K562 (cell line): ENCODE measurements at regions not wholly inside any gene's neighbourhood (a gene's known extent, or its start where the extent isn't known, plus 50 kb on each side); places are given as distances from the start of the nearest gene placed in this dataset.

Source experiments
- ATAC-seq: fragments of 200-7000 bp; cut with Tn5 transposase; 3 replicates; pipeline ENCODE4 v1.9.1; 2020; ENCODE audit warnings: moderate library complexity
- BruUV-seq: library from RNA; stranded (reverse); fragments of 400-500 nt; replicated peaks from 2 replicates; lab custom pipeline; 2021; lab: Mats Ljungman, UMichigan
- CTCF ChIA-PET: fragments of 300-600 bp; formaldehyde crosslinking; extraction: SDS; loops from one replicate; lab custom pipeline; 2021; ENCODE audit warnings: low intra/inter-chr PET ratio; lab: Yijun Ruan, JAX
- POLR2A ChIA-PET: fragments of 300-600, 350-650 bp; sonication (Branson Sonifier 250); formaldehyde crosslinking; extraction: SDS; loops from one replicate; lab custom pipeline; 2021; ENCODE audit warnings: antibody characterized with exemption, inconsistent platforms; lab: Yijun Ruan, JAX
- DNase-seq, 4 experiments: peaks; one replicate each; pipeline versions ENCODE4 v3.0.0 to v3.0.0-alpha.2; 2011 to 2018; ENCODE audit warnings: low spot score in 3 of 4, mixed read lengths in 3 of 4; ENCODE audit errors: extremely low read depth in 1 of 4
- FAIRE-seq: peaks from 2 replicates; lab custom pipeline; 2011; peaks lifted over from hg19 to GRCh38; lab: Jason Lieb, UNC
- H2AFZ ChIP-seq: 2 replicates; pipeline ENCODE4 v1.6.0; 2011; ENCODE audit warnings: low read depth, low read length, control low read depth, inconsistent platforms
- H3K27ac ChIP-seq: fragments of 200-600 bp; 3 replicates; pipeline ENCODE4 v1.8.0; 2011; ENCODE audit warnings: low read depth, mild to moderate bottlenecking, control low read depth, inconsistent platforms, low read length, moderate library complexity, mixed read lengths; ENCODE audit errors: extremely low read depth
- H3K27me3 ChIP-seq, 2 experiments: fragments of 300-600 bp in 1 of 2; 2 replicates in 1 of 2; 3 replicates in 1 of 2; pipeline versions ENCODE4 v1.6.0 to v1.8.0; 2011; ENCODE audit warnings: inconsistent platforms in 2 of 2, low read length in 2 of 2, mild to moderate bottlenecking in 1 of 2, mixed read lengths in 1 of 2, moderate library complexity in 1 of 2; ENCODE audit not compliant: control insufficient read depth in 2 of 2, insufficient read depth in 2 of 2
- H3K36me3 ChIP-seq: fragments of 300-600 bp; 3 replicates; pipeline ENCODE4 v1.8.0; 2011; ENCODE audit warnings: mild to moderate bottlenecking, low read length, inconsistent platforms; ENCODE audit not compliant: control insufficient read depth, insufficient read depth
- H3K4me1 ChIP-seq, 2 experiments: fragments of 200-600 bp in 1 of 2; replicated peaks in 1 of 2; 2 replicates in 1 of 2; 3 replicates in 1 of 2; pipeline versions ENCODE4 v1.5.1 to v1.8.0; 2011; ENCODE audit warnings: inconsistent platforms in 2 of 2, low read length in 2 of 2, mild to moderate bottlenecking in 1 of 2, mixed read lengths in 1 of 2, moderate library complexity in 1 of 2; ENCODE audit not compliant: control insufficient read depth in 2 of 2, insufficient read depth in 2 of 2
- H3K4me2 ChIP-seq: 2 replicates; pipeline ENCODE4 v1.6.1; 2011; ENCODE audit warnings: low read length, control low read depth, inconsistent platforms, mixed read lengths; ENCODE audit not compliant: insufficient read depth
- H3K4me3 ChIP-seq: fragments of 200-600 bp; sonication (generic), shearing (Covaris generic); 2 replicates; pipeline ENCODE4 v1.5.1; 2016; ENCODE audit warnings: control low read depth, inconsistent platforms
- H3K79me2 ChIP-seq: fragments of 200-600 bp; 3 replicates; pipeline ENCODE4 v1.8.0; 2011; ENCODE audit warnings: low read length, inconsistent platforms; ENCODE audit not compliant: control insufficient read depth, insufficient read depth
- H3K9ac ChIP-seq, 2 experiments: 2 replicates each; pipeline versions ENCODE4 v1.6.0 to v1.6.1; 2011; ENCODE audit warnings: low read depth in 2 of 2, low read length in 2 of 2, control low read depth in 1 of 2, inconsistent platforms in 1 of 2, mild to moderate bottlenecking in 1 of 2, mixed read lengths in 1 of 2; ENCODE audit not compliant: insufficient read depth in 1 of 2
- H3K9me1 ChIP-seq: one replicate; pipeline ENCODE4 v1.6.0; 2011; ENCODE audit warnings: inconsistent platforms, mild to moderate bottlenecking, low read length, moderate library complexity; ENCODE audit not compliant: control insufficient read depth, insufficient read depth
- H3K9me3 ChIP-seq: replicated peaks from 2 replicates; pipeline ENCODE4 v1.5.1; 2011; ENCODE audit warnings: low read depth, low read length, inconsistent platforms; ENCODE audit not compliant: control insufficient read depth, insufficient read depth
- H4K20me1 ChIP-seq: replicated peaks from 2 replicates; pipeline ENCODE4 v1.6.1; 2011; ENCODE audit warnings: low read length, inconsistent platforms, mixed read lengths; ENCODE audit not compliant: control insufficient read depth, insufficient read depth
- CCNT2 ChIP-seq: IDR thresholded peaks from 2 replicates; pipeline ENCODE4 v1.6.1; 2011; ENCODE audit warnings: borderline replicate concordance, low read depth, mild to moderate bottlenecking, moderate library complexity, mixed read lengths, low read length; ENCODE audit not compliant: insufficient read length; ENCODE audit errors: extremely low read depth
- DEAF1 ChIP-seq: fragments of 450-650 bp; formaldehyde crosslinking; IDR thresholded peaks from 2 replicates; pipeline ENCODE4 v1.4.0; 2020; ENCODE audit warnings: mild to moderate bottlenecking, moderate library complexity
- MCM3 ChIP-seq: fragments of 450-650 bp; IDR thresholded peaks from 2 replicates; pipeline ENCODE4 v1.6.1; 2016
- RAD21 ChIP-seq, 2 experiments: fragments of 250-450 bp in 1 of 2; fragments of 450-650 bp in 1 of 2; sonication (Bioruptor Pico) in 1 of 2; formaldehyde crosslinking in 1 of 2; IDR thresholded peaks in 1 of 2; conservative IDR thresholded peaks in 1 of 2; 2 replicates each; pipeline versions ENCODE4 v1.4.0 to v1.8.0; 2020 to 2022; ENCODE audit warnings: mild to moderate bottlenecking in 2 of 2, moderate library complexity in 1 of 2
- REST ChIP-seq, 2 experiments: fragments of 450-650 bp; formaldehyde crosslinking in 1 of 2; IDR thresholded peaks; 2 replicates each; pipeline versions ENCODE4 v1.4.0 to v1.6.1; 2014 to 2020; ENCODE audit warnings: mild to moderate bottlenecking in 2 of 2, borderline replicate concordance in 1 of 2, low read depth in 1 of 2
- SMC3 ChIP-seq: conservative IDR thresholded peaks from 2 replicates; pipeline ENCODE4 v1.6.1; 2011; ENCODE audit warnings: low read depth, low read length, improper control_type of control experiment; ENCODE audit not compliant: insufficient read depth
- ZNF174 ChIP-seq: fragments of 250-450 bp; sonication (Bioruptor Pico); IDR thresholded peaks from 2 replicates; pipeline ENCODE4 v1.4.0; 2020; ENCODE audit warnings: mild to moderate bottlenecking
- ZNF444 ChIP-seq: fragments of 250-450 bp; sonication (Bioruptor Pico); IDR thresholded peaks from 2 replicates; pipeline ENCODE4 v1.4.0; 2020; ENCODE audit warnings: mild to moderate bottlenecking, moderate library complexity
- ZNF695 ChIP-seq: fragments of 450-650 bp; formaldehyde crosslinking; IDR thresholded peaks from 2 replicates; pipeline ENCODE4 v1.4.0; 2020; ENCODE audit warnings: mild to moderate bottlenecking, moderate library complexity
- WGBS: fragments of 100-300 bp; shearing (Covaris generic); methylation state at CpG from one replicate; pipeline ENCODE4 v1.1.6; 2016; ENCODE audit warnings: low coverage, mixed read lengths; ENCODE audit not compliant: insufficient coverage; ENCODE audit errors: missing lambda C conversion rate; 5-methylcytosine and 5-hydroxymethylcytosine counted together
- in situ Hi-C: fragments of 300-500 bp; cut with MboI; formaldehyde crosslinking; loops from 4 replicates; pipeline ENCODE4 v1.15.0; 2018; ENCODE audit warnings: inconsistent platforms, mixed read lengths
- intact Hi-C: fragments of 100-400 bp; cut with micrococcal nuclease; formaldehyde crosslinking; loops from 2 replicates; pipeline ENCODE4 v1.14.2; 2022

- no peak overlapping the region for H3K4me2 ChIP-seq
- H3K27me3 ChIP-seq, result no peaks in the 10 kb centered on the region
- peak; percentile 9 to 34 (median 13) for DNase-seq
- H3K4me3 ChIP-seq, result no peak overlapping the region
- no peaks in the 10 kb centered on the region for H3K4me1 ChIP-seq
- H4K20me1 ChIP-seq, result no peaks in the 10 kb centered on the region
- in situ Hi-C loops, result no loop called here
- CTCF ChIA-PET, result no interaction called here
- 1% methylated on average over 8 of the region's 8 CpGs for WGBS
- no TSS peak for BruUV-seq
- intact Hi-C loops, result loop anchor here (10.0 kb wide), 1 partner anchor 131 kb away; no protein-coding TSS in a partner anchor
- POLR2A ChIA-PET, result interaction anchor here (1.1 to 1.2 kb wide), 2 partner anchors 11 to 20 kb away, joined by 3 read pairs; no protein-coding TSS in a partner anchor
- H3K36me3 ChIP-seq, result no peaks in the 10 kb centered on the region
- H3K9ac ChIP-seq, result no peak overlapping the region
- no peaks in the 10 kb centered on the region for H3K9me3 ChIP-seq
- no peak overlapping the region for H2AFZ ChIP-seq
- no peak overlapping the region for H3K27ac ChIP-seq
- ATAC-seq, result peak; percentile 88
- H3K9me1 ChIP-seq, result no peaks in the 10 kb centered on the region
- H3K79me2 ChIP-seq, result no peaks in the 10 kb centered on the region
- FAIRE-seq, result peak; percentile 77
- TF ChIP-seq RAD21 (CRISPR knock-in tag; conservative IDR thresholded peaks at IDR 0.05 in 1 of 2, IDR thresholded peaks at IDR 0.05 in 1 of 2) (peak; percentile 57 to 67), ZNF174 (no peak), REST (IDR thresholded peaks at IDR 0.05; ENCODE audit: borderline replicate concordance) (peak; percentile 16; the same call in 1 of the 2 replicates), REST (CRISPR knock-in tag; IDR thresholded peaks at IDR 0.05; ENCODE audit: low read depth) (no peak), MCM3 (no peak), ZNF695 (CRISPR knock-in tag) (no peak), SMC3 (0 out of 2 replicates have a peak, but pooled peaks have one; percentile 24), DEAF1 (peak; percentile 21; the same call in 1 of the 2 replicates), ZNF444 (CRISPR knock-in tag) (no peak), CCNT2 (no peak)
Measured at GRCh38 chr2:102975996-102976975, 214.5 kb downstream of the TMEM182 start.
